ENCODE measurements at regions not wholly inside any gene's neighbourhood (a gene's known extent, or its start where the extent isn't known, plus 50 kb on each side); places are given as distances from the start of the nearest gene placed in this dataset.

DNA sequence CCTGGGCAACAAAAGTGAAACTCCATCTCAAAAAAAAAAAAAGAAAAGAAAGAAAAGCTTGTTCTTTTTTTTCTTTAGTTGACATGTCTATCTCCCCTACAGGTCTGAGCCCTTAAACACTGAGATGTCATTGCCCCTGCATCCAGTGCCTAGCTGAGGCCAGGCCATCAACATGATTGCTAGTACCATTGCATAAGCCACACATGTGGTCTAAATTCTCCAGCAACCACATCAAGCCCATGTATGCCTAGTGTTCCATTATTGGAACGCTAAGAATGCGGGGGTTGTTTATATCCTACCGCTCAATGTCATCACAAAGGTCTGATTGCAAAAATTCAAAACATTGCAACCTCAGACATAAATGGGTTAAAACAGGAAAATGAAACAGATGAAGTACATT lies 62.7 kb downstream of the NPTX2 start:
- no peak for TF ChIP-seq CTCF (conservative IDR thresholded peaks at IDR 0.05; ENCODE audit: low read depth, low read length)
- no peak overlapping the region for H3K4me3 ChIP-seq (ENCODE audit: low read depth, low read length)
- DNase-seq (ENCODE audit: low read depth) = no peak

- no peak for DNase-seq (ENCODE audit: low read depth)
- no peak for TF ChIP-seq CTCF (conservative IDR thresholded peaks at IDR 0.05; ENCODE audit: low read depth, low read length)
- no peak overlapping the region for H3K4me3 ChIP-seq (ENCODE audit: low read depth, low read length)
These were observed 64.4 kb downstream of the NPTX2 start for GRCh38 chr7:98681511-98681910.

DNA sequence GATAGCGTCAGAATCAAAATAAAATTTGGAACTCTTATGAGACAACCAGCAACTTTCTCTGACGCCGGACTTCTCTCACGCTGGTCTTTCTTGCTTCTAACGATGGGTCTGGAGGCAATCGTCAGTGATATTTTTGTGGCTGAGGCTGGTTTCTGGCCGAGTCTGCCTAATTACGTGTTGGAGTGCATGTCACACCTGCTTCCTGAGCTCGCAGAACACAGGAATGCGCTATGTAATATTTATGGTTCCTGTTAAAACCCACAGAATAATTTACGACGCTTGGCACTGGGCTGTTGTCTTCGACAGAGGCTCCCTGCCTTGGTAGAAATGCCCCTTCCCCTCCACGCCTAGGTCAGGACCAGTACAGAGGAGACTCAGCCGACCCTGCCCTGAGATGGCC lies 64.9 kb downstream of the NPTX2 start:
- DNase-seq (ENCODE audit: low read depth) = no peak
- H3K4me3 ChIP-seq (ENCODE audit: low read depth, low read length) = no peak overlapping the region
- TF ChIP-seq CTCF (conservative IDR thresholded peaks at IDR 0.05; ENCODE audit: low read depth, low read length) = no peak

- TF ChIP-seq CTCF (conservative IDR thresholded peaks at IDR 0.05; ENCODE audit: low read depth, low read length) = no peak
- DNase-seq (ENCODE audit: low read depth) = no peak
These were observed 66.4 kb downstream of the NPTX2 start for GRCh38 chr7:98683514-98683913.

GRCh38 chr7:98685541-98685940 lies 68.5 kb downstream of the NPTX2 start:
- DNase-seq (ENCODE audit: low read depth) = no peak
- no peak overlapping the region for H3K4me3 ChIP-seq (ENCODE audit: low read depth, low read length)
- no peak for TF ChIP-seq CTCF (conservative IDR thresholded peaks at IDR 0.05; ENCODE audit: low read depth, low read length)

More at GRCh38 chr7:98683514-98683913, 66.4 kb downstream of the NPTX2 start:
- no peak overlapping the region for H3K4me3 ChIP-seq (ENCODE audit: low read depth, low read length)

GRCh38 chr7:98686466-98687080 lies 69.5 kb downstream of the NPTX2 start:
- DNase-seq (ENCODE audit: low read depth) = no peak
- no peak for TF ChIP-seq CTCF (conservative IDR thresholded peaks at IDR 0.05; ENCODE audit: low read depth, low read length)

GRCh38 chr7:98687111-98687751 lies 70.1 kb downstream of the NPTX2 start:
- no peak for DNase-seq (ENCODE audit: low read depth)
- H3K4me3 ChIP-seq (ENCODE audit: low read depth, low read length) = no peak overlapping the region
- TF ChIP-seq CTCF (conservative IDR thresholded peaks at IDR 0.05; ENCODE audit: low read depth, low read length) = no peak

More at GRCh38 chr7:98686466-98687080, 69.5 kb downstream of the NPTX2 start:
- no peak overlapping the region for H3K4me3 ChIP-seq (ENCODE audit: low read depth, low read length)
